ENCODE measurements at regions not wholly inside any gene's neighbourhood (a gene's known extent, or its start where the extent isn't known, plus 50 kb on each side); places are given as distances from the start of the nearest gene placed in this dataset.
"Not testable (repeated sequence)": the region's sequence is repeated elsewhere in the genome, so short reads cannot be mapped to it uniquely, and the experiment has no call there.

GRCh38 chr6:101086473-101086872 lies 205.3 kb upstream of the ASCC3 start:
- Histone ChIP-seq H3K36me3 (no peaks in the 10 kb centered on the region), H3K27ac (no peak overlapping the region), H3K4me1 (no peaks in the 10 kb centered on the region), H3K27me3 (replicated peaks in 1 of 7) (no peaks in the 10 kb centered on the region), H3K4me3 (no peak overlapping the region), H3K9me3 (peaks cover 0 to 23% (median 17%) of the 10 kb centered on the region in 8 donors)
- intact Hi-C loops (cut with DNase I; ENCODE audit: low total_unique reads): no loop called here
- WGBS, 5 donors: 12 to 36% (median 21%) methylated on average over 1 of the region's 1 CpG
- TF ChIP-seq POLR2AphosphoS5 (IDR thresholded peaks at IDR 0.05) (no peak), POLR2A (IDR thresholded peaks at IDR 0.05) (no peak), CTCF (IDR thresholded peaks at IDR 0.05 in 8 of 11, conservative IDR thresholded peaks at IDR 0.05 in 3 of 11) (no peak)
- no peak for DNase-seq

- H3K4me3 ChIP-seq: no peak overlapping the region
- H3K27ac ChIP-seq: no peak overlapping the region
- no peaks in the 10 kb centered on the region for H3K4me1 ChIP-seq
- H3K9me3 ChIP-seq: peaks cover 0 to 33% (median 26%) of the 10 kb centered on the region in 8 donors
- 57 to 75% (median 73%) methylated on average over 2 of the region's 2 CpGs for WGBS, 5 donors
- no peaks in the 10 kb centered on the region for H3K36me3 ChIP-seq
- H3K27me3 ChIP-seq (replicated peaks in 1 of 7): no peaks in the 10 kb centered on the region
- intact Hi-C loops (cut with DNase I; ENCODE audit: low total_unique reads): no loop called here
- TF ChIP-seq POLR2AphosphoS5 (IDR thresholded peaks at IDR 0.05) (no peak), POLR2A (IDR thresholded peaks at IDR 0.05) (no peak), CTCF (IDR thresholded peaks at IDR 0.05 in 8 of 11, conservative IDR thresholded peaks at IDR 0.05 in 3 of 11) (no peak)
- no peak for DNase-seq
Observed at GRCh38 chr6:101088594-101088993, 207.5 kb upstream of the ASCC3 start.

- H3K4me3 ChIP-seq: no peak overlapping the region
- WGBS, 5 donors: 80 to 93% (median 88%) methylated on average over 1 of the region's 1 CpG
- DNase-seq: no peak
- H3K27me3 ChIP-seq (replicated peaks in 1 of 7): no peaks in the 10 kb centered on the region
- no peak overlapping the region for H3K27ac ChIP-seq
- no peaks in the 10 kb centered on the region for H3K36me3 ChIP-seq
- peaks cover 0 to 33% (median 26%) of the 10 kb centered on the region in 8 donors for H3K9me3 ChIP-seq
- no peaks in the 10 kb centered on the region for H3K4me1 ChIP-seq
- TF ChIP-seq POLR2AphosphoS5 (IDR thresholded peaks at IDR 0.05) (no peak), POLR2A (IDR thresholded peaks at IDR 0.05) (no peak), CTCF (IDR thresholded peaks at IDR 0.05 in 8 of 11, conservative IDR thresholded peaks at IDR 0.05 in 3 of 11) (no peak)
- intact Hi-C loops (cut with DNase I; ENCODE audit: low total_unique reads): no loop called here
Observed at GRCh38 chr6:101089640-101090039, 208.5 kb upstream of the ASCC3 start.

- Histone ChIP-seq H3K36me3 (no peaks in the 10 kb centered on the region), H3K27ac (no peak overlapping the region), H3K9me3 (peaks cover 0 to 33% (median 26%) of the 10 kb centered on the region in 8 donors), H3K4me3 (no peak overlapping the region), H3K4me1 (no peaks in the 10 kb centered on the region), H3K27me3 (replicated peaks in 1 of 7) (no peaks in the 10 kb centered on the region)
- TF ChIP-seq POLR2A (IDR thresholded peaks at IDR 0.05) (no peak), POLR2AphosphoS5 (IDR thresholded peaks at IDR 0.05) (no peak), CTCF (IDR thresholded peaks at IDR 0.05 in 8 of 11, conservative IDR thresholded peaks at IDR 0.05 in 3 of 11) (no peak)
- no peak for DNase-seq
- intact Hi-C loops (cut with DNase I; ENCODE audit: low total_unique reads): no loop called here
Observed at GRCh38 chr6:101090281-101090680, 209.2 kb upstream of the ASCC3 start.

GRCh38 chr6:101098605-101099004 lies 217.5 kb upstream of the ASCC3 start:
- H3K27ac ChIP-seq; H3K4me3 ChIP-seq; H3K36me3 ChIP-seq; H3K27me3 ChIP-seq (replicated peaks in 1 of 7); H3K4me1 ChIP-seq; DNase-seq; intact Hi-C loops (cut with DNase I; ENCODE audit: low total_unique reads): not testable (repeated sequence)
- peaks cover 0 to 14% (median 4%) of the 10 kb centered on the region in 8 donors for H3K9me3 ChIP-seq
